ENCODE measurements at regions not wholly inside any gene's neighbourhood (a gene's known extent, or its start where the extent isn't known, plus 50 kb on each side); places are given as distances from the start of the nearest gene placed in this dataset.

- H3K27ac ChIP-seq, result no peak overlapping the region
- H3K4me3 ChIP-seq, result no peak overlapping the region
- 0 to 100% (median 86%) methylated on average over 1 of the region's 1 CpG; no CpG with 5 or more reads in 2 of the 10 experiments for WGBS, 10 experiments
- in situ Hi-C loops (cut with MboI; ENCODE audit: low pct_unique_long_range_greater_than_20kb in 2 of 9, low sequenced_read_pairs in 9 of 9, unreplicated experiment in 9 of 9), result no loop called here
- peak; percentile 65 to 98 (median 73) for ATAC-seq (replicated peaks in 6 of 8)
- H3K4me1 ChIP-seq (replicated peaks in 1 of 2), result peaks cover 13 to 16% of the 10 kb centered on the region in 2 donors
Measured at GRCh38 chr4:112857461-112857860, 192.0 kb upstream of the ANK2 start.

GRCh38 chr4:112858751-112859150, 190.7 kb upstream of the ANK2 start:
- 80 to 100% (median 93%) methylated on average over 1 to 3 of the region's 3 CpGs; no CpG with 5 or more reads in 1 of the 10 experiments for WGBS, 10 experiments
- Histone ChIP-seq H3K4me1 (replicated peaks in 1 of 2) (peaks cover 16 to 18% of the 10 kb centered on the region in 2 donors), H3K27ac (no peak overlapping the region), H3K4me3 (no peak overlapping the region)
- no peak for ATAC-seq (replicated peaks in 6 of 8)
- in situ Hi-C loops (cut with MboI; ENCODE audit: low pct_unique_long_range_greater_than_20kb in 2 of 9, low sequenced_read_pairs in 9 of 9, unreplicated experiment in 9 of 9), result no loop called here

DNA sequence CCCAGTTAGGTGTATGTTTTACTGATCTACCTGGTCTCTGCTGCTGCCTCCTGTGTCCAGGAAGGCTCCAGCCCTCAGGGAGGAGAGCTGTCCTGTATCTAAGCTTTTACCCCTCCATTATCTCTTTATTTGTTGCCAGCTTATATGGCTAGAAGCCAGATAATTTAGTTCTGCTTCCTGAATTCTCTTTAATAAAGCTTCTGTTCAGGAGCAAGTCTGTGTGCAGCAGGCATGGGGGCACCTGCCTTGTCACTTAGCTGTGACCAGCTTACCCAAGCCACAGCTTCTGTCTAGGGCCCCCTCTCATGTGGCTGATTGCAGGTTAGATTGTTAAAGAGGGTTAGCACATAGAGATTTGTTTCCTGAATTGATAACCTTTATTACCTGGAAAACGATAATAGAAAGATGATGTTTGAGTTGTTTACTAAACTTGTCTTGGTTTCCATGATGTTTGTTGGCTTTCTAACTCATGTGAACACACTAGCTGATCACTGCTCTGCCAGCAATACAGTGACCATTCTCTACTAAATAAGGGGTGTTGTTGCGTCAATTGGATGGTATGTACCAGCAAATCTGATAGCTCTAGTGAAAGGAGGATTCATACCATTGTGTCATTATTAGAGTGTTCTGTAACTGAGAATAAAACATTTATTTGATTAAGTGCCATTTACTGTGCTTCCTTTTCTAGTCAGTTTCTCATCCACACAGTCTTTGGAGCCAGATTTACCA, 189.8 kb upstream of the ANK2 start:
- no peak overlapping the region for H3K27ac ChIP-seq
- no peak overlapping the region for H3K4me3 ChIP-seq
- no peak for ATAC-seq (replicated peaks in 6 of 8)

DNA sequence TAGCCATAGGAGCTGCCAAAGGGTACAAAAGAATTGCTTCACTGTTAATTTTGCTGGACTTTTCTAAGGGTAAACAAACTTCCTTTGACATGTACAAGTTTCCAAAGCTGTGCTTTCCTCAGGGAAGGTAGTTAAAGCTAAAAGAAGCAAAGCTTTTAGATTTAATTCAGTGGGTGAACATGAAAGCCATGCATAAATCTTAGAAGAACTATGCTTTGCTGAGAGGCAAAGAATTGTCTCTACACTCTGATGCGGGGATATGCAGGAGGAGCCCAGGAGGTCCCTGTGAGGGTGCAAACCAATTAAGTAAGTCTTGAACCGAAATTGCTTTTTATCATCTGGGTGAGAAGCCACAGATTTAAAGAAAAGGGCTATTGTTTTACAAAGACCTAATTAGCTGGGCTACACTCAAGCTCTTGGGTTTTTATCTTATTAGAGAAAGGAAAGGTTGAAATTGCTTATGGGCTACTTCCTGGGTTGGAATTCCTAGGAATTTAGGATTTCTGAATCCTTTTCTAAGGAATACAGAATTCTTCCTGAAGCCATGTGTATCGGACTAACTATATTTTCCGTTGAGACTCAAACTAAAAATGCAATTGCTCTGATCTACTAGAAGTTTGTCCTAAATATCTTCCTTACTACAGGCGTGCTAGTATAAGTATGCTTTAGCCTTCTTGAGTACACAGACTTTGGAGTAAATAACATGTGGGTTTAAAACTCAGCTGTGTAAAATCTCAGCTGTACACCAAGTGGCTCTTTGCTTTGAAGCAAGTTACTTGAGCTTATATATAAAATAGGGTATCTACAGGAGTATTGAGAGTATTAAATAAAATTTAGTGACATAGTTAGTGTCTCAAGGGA, 188.4 kb upstream of the ANK2 start:
- H3K4me3 ChIP-seq, result peak overlapping the region in 1 of 5 donors; percentile 7
- peak in 5 of 8 experiments; percentile 75 to 90 (median 81) for ATAC-seq (replicated peaks in 6 of 8)
- peaks cover 12 to 14% of the 10 kb centered on the region in 2 donors for H3K4me1 ChIP-seq (replicated peaks in 1 of 2)
- in situ Hi-C loops (cut with MboI; ENCODE audit: low pct_unique_long_range_greater_than_20kb in 2 of 9, low sequenced_read_pairs in 9 of 9, unreplicated experiment in 9 of 9), result no loop called here
- 0 to 86% (median 60%) methylated on average over 1 to 5 of the region's 5 CpGs; no CpG with 5 or more reads in 1 of the 10 experiments for WGBS, 10 experiments
- H3K27ac ChIP-seq, result peak overlapping the region; percentile 6 to 14

More for the DNA sequence above, 189.8 kb upstream of the ANK2 start:
- in situ Hi-C loops (cut with MboI; ENCODE audit: low pct_unique_long_range_greater_than_20kb in 2 of 9, low sequenced_read_pairs in 9 of 9, unreplicated experiment in 9 of 9), result no loop called here
- peaks cover 16 to 18% of the 10 kb centered on the region in 2 donors for H3K4me1 ChIP-seq (replicated peaks in 1 of 2)
- 67 to 100% (median 87%) methylated on average over 1 to 2 of the region's 2 CpGs; no CpG with 5 or more reads in 4 of the 10 experiments for WGBS, 10 experiments

- in situ Hi-C loops (cut with MboI; ENCODE audit: low pct_unique_long_range_greater_than_20kb in 2 of 9, low sequenced_read_pairs in 9 of 9, unreplicated experiment in 9 of 9), result no loop called here
- 18 to 77% (median 48%) methylated on average over 2 to 3 of the region's 3 CpGs for WGBS, 10 experiments
- no peak for ATAC-seq (replicated peaks in 6 of 8)
- peaks cover 12 to 14% of the 10 kb centered on the region in 2 donors for H3K4me1 ChIP-seq (replicated peaks in 1 of 2)
- H3K27ac ChIP-seq, result no peak overlapping the region
- H3K4me3 ChIP-seq, result no peak overlapping the region
Measured at GRCh38 chr4:112861691-112862674, 187.5 kb upstream of the ANK2 start.

DNA sequence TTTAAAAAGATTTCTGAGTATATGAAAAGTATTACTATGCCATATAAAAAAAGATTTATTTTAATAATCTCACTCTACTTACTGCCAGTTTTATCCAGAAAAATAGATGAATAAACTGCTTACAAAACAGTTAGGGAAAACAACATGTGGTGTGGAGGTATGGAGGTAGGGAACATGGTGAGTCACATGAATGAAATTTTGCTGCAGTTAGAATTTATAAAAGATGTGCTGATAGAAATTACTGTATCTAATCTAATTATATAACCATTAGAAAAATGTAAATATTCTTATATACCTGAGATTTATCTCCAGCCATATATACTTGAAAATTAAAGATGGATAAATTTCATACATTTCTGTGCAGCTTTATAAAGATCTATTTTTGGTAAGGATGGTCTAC, 184.0 kb upstream of the ANK2 start:
- in situ Hi-C loops (cut with MboI; ENCODE audit: low pct_unique_long_range_greater_than_20kb in 2 of 9, low sequenced_read_pairs in 9 of 9, unreplicated experiment in 9 of 9), result no loop called here
- H3K4me3 ChIP-seq, result no peak overlapping the region
- H3K27ac ChIP-seq, result no peak overlapping the region
- H3K4me1 ChIP-seq (replicated peaks in 1 of 2), result peaks cover 6 to 13% of the 10 kb centered on the region in 2 donors
- ATAC-seq (replicated peaks in 6 of 8), result peak in 1 of 8 experiments; percentile 41

GRCh38 chr4:112876316-112876715, 173.1 kb upstream of the ANK2 start:
- Histone ChIP-seq H3K4me3 (no peak overlapping the region), H3K27ac (no peak overlapping the region), H3K4me1 (replicated peaks in 1 of 2) (no peaks in the 10 kb centered on the region)
- no peak for ATAC-seq (replicated peaks in 6 of 8)
- in situ Hi-C loops (cut with MboI; ENCODE audit: low pct_unique_long_range_greater_than_20kb in 2 of 9, low sequenced_read_pairs in 9 of 9, unreplicated experiment in 9 of 9), result no loop called here
- 88 to 100% (median 100%) methylated on average over 1 to 2 of the region's 2 CpGs for WGBS, 10 experiments

DNA sequence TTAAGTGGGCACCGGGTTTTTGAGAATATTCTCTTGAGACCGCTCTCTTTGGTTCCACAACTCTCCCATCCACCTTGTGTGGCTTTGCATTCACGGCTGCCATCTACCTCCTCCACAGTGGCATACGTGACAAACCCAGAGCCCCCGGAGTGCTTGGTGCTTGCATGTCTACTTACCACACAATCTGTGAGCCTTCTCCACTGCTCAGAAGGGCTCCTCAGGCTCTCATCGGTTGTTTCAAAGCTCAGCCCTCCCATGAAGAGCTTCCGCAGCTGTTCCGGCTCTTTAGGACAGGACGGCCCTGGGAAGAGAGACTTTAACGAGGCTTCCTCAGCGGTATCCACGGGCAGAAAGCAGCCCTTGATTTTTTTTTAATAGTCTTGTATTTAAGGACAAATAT, 167.6 kb upstream of the ANK2 start:
- 50 to 100% (median 60%) methylated on average over 1 to 11 of the region's 12 CpGs; no CpG with 5 or more reads in 1 of the 10 experiments for WGBS, 10 experiments
- Histone ChIP-seq H3K4me1 (replicated peaks in 1 of 2) (peaks cover 0 to 2% of the 10 kb centered on the region in 2 donors), H3K4me3 (no peak overlapping the region), H3K27ac (no peak overlapping the region)
- ATAC-seq (replicated peaks in 6 of 8), result peak in 1 of 8 experiments; percentile 31
- in situ Hi-C loops (cut with MboI; ENCODE audit: low pct_unique_long_range_greater_than_20kb in 2 of 9, low sequenced_read_pairs in 9 of 9, unreplicated experiment in 9 of 9), result no loop called here

DNA sequence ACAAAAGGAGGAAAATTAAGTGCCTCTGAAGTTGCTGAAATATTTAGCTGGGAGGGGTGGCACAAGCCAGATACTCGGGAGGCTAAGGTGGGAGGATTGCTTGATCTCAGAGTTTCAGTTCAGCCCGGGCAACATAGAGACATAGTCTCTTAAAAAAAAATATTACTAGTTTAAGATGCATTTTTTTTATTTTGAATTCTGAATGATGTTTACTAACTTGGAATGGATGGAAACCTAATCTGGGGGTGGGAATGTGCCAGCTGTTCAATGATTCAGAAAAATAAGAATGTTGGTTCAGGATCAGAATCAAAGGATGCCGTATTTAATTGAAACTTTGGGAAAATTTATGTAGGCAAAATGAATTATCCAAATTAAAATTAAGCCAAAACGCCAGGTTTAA, 167.2 kb upstream of the ANK2 start:
- no peak overlapping the region for H3K27ac ChIP-seq
- WGBS, 10 experiments, result 12 to 83% (median 67%) methylated on average over 2 to 4 of the region's 4 CpGs
- in situ Hi-C loops (cut with MboI; ENCODE audit: low pct_unique_long_range_greater_than_20kb in 2 of 9, low sequenced_read_pairs in 9 of 9, unreplicated experiment in 9 of 9), result no loop called here

GRCh38 chr4:112884406-112884805, 165.0 kb upstream of the ANK2 start:
- H3K4me1 ChIP-seq (replicated peaks in 1 of 2), result peaks cover 2 to 15% of the 10 kb centered on the region in 2 donors
- no peak overlapping the region for H3K27ac ChIP-seq
- ATAC-seq (replicated peaks in 6 of 8), result no peak
- in situ Hi-C loops (cut with MboI; ENCODE audit: low pct_unique_long_range_greater_than_20kb in 2 of 9, low sequenced_read_pairs in 9 of 9, unreplicated experiment in 9 of 9), result no loop called here
- WGBS, 10 experiments, result 0 to 75% (median 33%) methylated on average over 1 of the region's 1 CpG; no CpG with 5 or more reads in 2 of the 10 experiments
- H3K4me3 ChIP-seq, result no peak overlapping the region

More for the DNA sequence above, 167.2 kb upstream of the ANK2 start:
- Histone ChIP-seq H3K4me3 (no peak overlapping the region), H3K4me1 (replicated peaks in 1 of 2) (peaks cover 0 to 2% of the 10 kb centered on the region in 2 donors)
- ATAC-seq (replicated peaks in 6 of 8), result no peak

- in situ Hi-C loops (cut with MboI; ENCODE audit: low pct_unique_long_range_greater_than_20kb in 2 of 9, low sequenced_read_pairs in 9 of 9, unreplicated experiment in 9 of 9), result no loop called here
- H3K4me1 ChIP-seq (replicated peaks in 1 of 2), result peaks cover 9 to 22% of the 10 kb centered on the region in 2 donors
- 43 to 100% (median 76%) methylated on average over 1 to 2 of the region's 2 CpGs; no CpG with 5 or more reads in 6 of the 10 experiments for WGBS, 10 experiments
Measured at GRCh38 chr4:112885897-112886296, 163.6 kb upstream of the ANK2 start.

DNA sequence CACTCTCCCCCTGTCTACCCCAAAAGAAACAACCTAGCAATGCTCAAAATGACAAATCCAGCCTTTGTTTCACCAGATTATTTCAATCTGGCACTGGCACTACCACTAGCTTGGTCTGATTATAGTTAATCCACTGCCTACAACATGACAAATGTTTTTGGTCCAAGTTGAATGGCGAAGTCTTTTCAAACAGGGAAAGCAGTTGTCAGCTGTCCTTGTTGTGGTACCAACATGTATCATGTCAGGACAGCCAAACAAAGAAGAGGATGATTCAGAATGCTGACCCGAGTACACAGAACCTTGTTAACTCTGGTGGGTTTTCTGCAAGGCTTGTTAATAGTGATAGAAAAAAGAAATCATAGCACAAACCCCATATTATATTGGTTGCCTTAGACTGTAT, 160.8 kb upstream of the ANK2 start:
- Histone ChIP-seq H3K4me1 (replicated peaks in 1 of 2) (peaks cover 9 to 22% of the 10 kb centered on the region in 2 donors), H3K27ac (no peak overlapping the region), H3K4me3 (no peak overlapping the region)
- peak in 5 of 8 experiments; percentile 63 to 87 (median 84) for ATAC-seq (replicated peaks in 6 of 8)
- in situ Hi-C loops (cut with MboI; ENCODE audit: low pct_unique_long_range_greater_than_20kb in 2 of 9, low sequenced_read_pairs in 9 of 9, unreplicated experiment in 9 of 9), result no loop called here
- WGBS, 10 experiments, result 0 to 70% (median 45%) methylated on average over 1 to 2 of the region's 2 CpGs; no CpG with 5 or more reads in 4 of the 10 experiments

More at GRCh38 chr4:112885897-112886296, 163.6 kb upstream of the ANK2 start:
- ATAC-seq (replicated peaks in 6 of 8), result no peak
- Histone ChIP-seq H3K4me3 (no peak overlapping the region), H3K27ac (no peak overlapping the region)

All from motor neuron (in vitro differentiated cells).